ENCODE measurements at regions not wholly inside any gene's neighbourhood (a gene's known extent, or its start where the extent isn't known, plus 50 kb on each side); places are given as distances from the start of the nearest gene placed in this dataset.

GRCh38 chr4:138901177-138901576 is 114.4 kb upstream of the NOCT start:
- H3K4me1 Mint-ChIP-seq: no peaks in the 10 kb centered on the region
- intact Hi-C loops (cut with micrococcal nuclease): no loop called here
- no peak for TF ChIP-seq CTCF (IDR thresholded peaks at IDR 0.05)

GRCh38 chr4:138899999-138900398 is 115.6 kb upstream of the NOCT start:
- H3K4me3 Mint-ChIP-seq: no peak overlapping the region
- WGBS (ENCODE audit: insufficient coverage): 100% methylated on average over 2 of the region's 3 CpGs

More at GRCh38 chr4:138901177-138901576, 114.4 kb upstream of the NOCT start:
- Mint-ChIP-seq H3K27me3 (ENCODE audit: low read depth in 3 of 3) (peaks cover 0 to 9% (median 0%) of the 10 kb centered on the region in 3 donors), H3K9me3 (no peaks in the 10 kb centered on the region), H3K4me3 (no peak overlapping the region), H3K27ac (no peak overlapping the region), H3K36me3 (no peaks in the 10 kb centered on the region)
- H3K27me3 ChIP-seq (ENCODE audit: control insufficient read depth in 2 of 2, insufficient read depth in 2 of 2, low read length in 2 of 2): no peaks in the 10 kb centered on the region
- no peaks in the 10 kb centered on the region for H3K79me2 ChIP-seq (ENCODE audit: insufficient read depth, low read length)
- no peaks in the 10 kb centered on the region for H3K36me3 ChIP-seq (replicated peaks in 1 of 2; ENCODE audit: control insufficient read depth in 1 of 2, insufficient read depth in 2 of 2, low read length in 2 of 2)
- H3K4me3 ChIP-seq (replicated peaks in 1 of 3; ENCODE audit: low read depth in 2 of 3, low read length in 3 of 3): no peak overlapping the region
- H3K9ac ChIP-seq (ENCODE audit: insufficient read depth, low read length, poor library complexity, severe bottlenecking): no peak overlapping the region
- no peak overlapping the region for H3K4me2 ChIP-seq (replicated peaks; ENCODE audit: extremely low read depth, low read length, poor library complexity, severe bottlenecking)
- 100% methylated on average over 3 of the region's 4 CpGs for WGBS (ENCODE audit: insufficient coverage)
- H4K20me1 ChIP-seq (ENCODE audit: insufficient read depth, low read length): no peaks in the 10 kb centered on the region
- no peak for DNase-seq
- H3K9me3 ChIP-seq (replicated peaks in 1 of 2; ENCODE audit: control insufficient read depth in 1 of 2, insufficient read depth in 1 of 2, low read length in 2 of 2): no peaks in the 10 kb centered on the region
- H3K4me1 ChIP-seq (ENCODE audit: control insufficient read depth in 1 of 2, insufficient read depth in 2 of 2, low read length in 2 of 2): no peaks in the 10 kb centered on the region
- no peak overlapping the region for H3K27ac ChIP-seq (ENCODE audit: low read depth in 1 of 2, low read length in 2 of 2)
- no peak overlapping the region for H2AFZ ChIP-seq (ENCODE audit: insufficient read depth, low read depth, low read length, poor library complexity, severe bottlenecking)

More at GRCh38 chr4:138899999-138900398, 115.6 kb upstream of the NOCT start:
- no peaks in the 10 kb centered on the region for H3K9me3 ChIP-seq (replicated peaks in 1 of 2; ENCODE audit: control insufficient read depth in 1 of 2, insufficient read depth in 1 of 2, low read length in 2 of 2)
- H3K4me3 ChIP-seq (replicated peaks in 1 of 3; ENCODE audit: low read depth in 2 of 3, low read length in 3 of 3): no peak overlapping the region
- H3K27me3 ChIP-seq (ENCODE audit: control insufficient read depth in 2 of 2, insufficient read depth in 2 of 2, low read length in 2 of 2): no peaks in the 10 kb centered on the region
- Mint-ChIP-seq H3K36me3 (no peaks in the 10 kb centered on the region), H3K27ac (no peak overlapping the region), H3K9me3 (no peaks in the 10 kb centered on the region), H3K4me1 (peaks cover 3% of the 10 kb centered on the region), H3K27me3 (ENCODE audit: low read depth in 3 of 3) (peaks cover 0 to 9% (median 0%) of the 10 kb centered on the region in 3 donors)
- no peak overlapping the region for H3K4me2 ChIP-seq (replicated peaks; ENCODE audit: extremely low read depth, low read length, poor library complexity, severe bottlenecking)
- H3K9ac ChIP-seq (ENCODE audit: insufficient read depth, low read length, poor library complexity, severe bottlenecking): no peak overlapping the region
- no peak for TF ChIP-seq CTCF (IDR thresholded peaks at IDR 0.05)
- H4K20me1 ChIP-seq (ENCODE audit: insufficient read depth, low read length): no peaks in the 10 kb centered on the region
- no peak overlapping the region for H3K27ac ChIP-seq (ENCODE audit: low read depth in 1 of 2, low read length in 2 of 2)
- H3K4me1 ChIP-seq (ENCODE audit: control insufficient read depth in 1 of 2, insufficient read depth in 2 of 2, low read length in 2 of 2): peaks cover 0 to 4% of the 10 kb centered on the region in 2 donors
- no peak for DNase-seq
- H2AFZ ChIP-seq (ENCODE audit: insufficient read depth, low read depth, low read length, poor library complexity, severe bottlenecking): no peak overlapping the region
- H3K36me3 ChIP-seq (replicated peaks in 1 of 2; ENCODE audit: control insufficient read depth in 1 of 2, insufficient read depth in 2 of 2, low read length in 2 of 2): no peaks in the 10 kb centered on the region
- intact Hi-C loops (cut with micrococcal nuclease): no loop called here
- H3K79me2 ChIP-seq (ENCODE audit: insufficient read depth, low read length): no peaks in the 10 kb centered on the region

All from CD14-positive monocyte (primary cell).